GM23248 (cell line): ENCODE measurements at regions not wholly inside any gene's neighbourhood (a gene's known extent, or its start where the extent isn't known, plus 50 kb on each side); places are given as distances from the start of the nearest gene placed in this dataset.

Experiments
- DNase-seq: peaks from one replicate; pipeline ENCODE4 v3.0.0-alpha.2; 2015
- H2AFZ ChIP-seq: fragments of 200-600 bp; sonication (generic); 2 replicates; pipeline ENCODE4 v1.6.1; 2016; ENCODE audit warnings: antibody characterized with exemption
- H3F3A ChIP-seq: fragments of 200-600 bp; sonication (generic); 2 replicates; pipeline ENCODE4 v1.6.1; 2016; ENCODE audit warnings: mild to moderate bottlenecking, antibody characterized with exemption, mixed run types; ENCODE audit not compliant: insufficient read depth
- H3K27ac ChIP-seq: fragments of 200-600 bp; sonication (generic); 2 replicates; pipeline ENCODE4 v1.5.1; 2016; ENCODE audit warnings: mild to moderate bottlenecking
- H3K27me3 ChIP-seq: fragments of 200-600 bp; sonication (generic); replicated peaks from 2 replicates; pipeline ENCODE4 v1.6.1; 2016; ENCODE audit warnings: mild to moderate bottlenecking; ENCODE audit not compliant: insufficient read depth
- H3K36me3 ChIP-seq: fragments of 200-600 bp; sonication (generic); 2 replicates; pipeline ENCODE4 v1.6.1; 2016; ENCODE audit warnings: low read depth, mild to moderate bottlenecking
- H3K4me1 ChIP-seq: fragments of 200-600 bp; sonication (generic); 2 replicates; pipeline ENCODE4 v1.6.1; 2016; ENCODE audit warnings: mild to moderate bottlenecking; ENCODE audit not compliant: insufficient read depth
- H3K4me2 ChIP-seq: fragments of 200-600 bp; sonication (generic); one replicate; pipeline ENCODE4 v1.6.1; 2016; ENCODE audit warnings: mild to moderate bottlenecking; ENCODE audit not compliant: unreplicated experiment
- H3K4me3 ChIP-seq: fragments of 200-600 bp; sonication (generic); 2 replicates; pipeline ENCODE4 v1.5.1; 2016; ENCODE audit warnings: mild to moderate bottlenecking
- H3K79me2 ChIP-seq: fragments of 200-600 bp; sonication (generic); 2 replicates; pipeline ENCODE4 v1.6.1; 2016; ENCODE audit warnings: mild to moderate bottlenecking; ENCODE audit not compliant: insufficient read depth
- H3K9ac ChIP-seq: fragments of 200-600 bp; sonication (generic); 2 replicates; pipeline ENCODE4 v1.6.1; 2016; ENCODE audit warnings: mild to moderate bottlenecking
- H3K9me2 ChIP-seq: fragments of 200-600 bp; sonication (generic); 2 replicates; pipeline ENCODE4 v1.6.1; 2016; ENCODE audit warnings: mixed run types, mild to moderate bottlenecking, moderate library complexity; ENCODE audit not compliant: insufficient read depth
- H3K9me3 ChIP-seq: fragments of 200-600 bp; sonication (generic); one replicate; pipeline ENCODE4 v1.6.1; 2017; ENCODE audit warnings: low read depth
- H4K20me1 ChIP-seq: fragments of 200-600 bp; sonication (generic); 2 replicates; pipeline ENCODE4 v1.6.0; 2016; ENCODE audit not compliant: insufficient read depth
- EZH2 ChIP-seq: fragments of 200-600 bp; sonication (generic); IDR thresholded peaks from 2 replicates; pipeline ENCODE4 v1.6.1; 2018; ENCODE audit warnings: antibody characterized with exemption, mild to moderate bottlenecking; ENCODE audit not compliant: insufficient read depth, poor library complexity, severe bottlenecking
- EZH2phosphoT487 ChIP-seq: fragments of 200-600 bp; sonication (generic); IDR thresholded peaks from 2 replicates; pipeline ENCODE4 v1.6.1; 2018; ENCODE audit warnings: antibody characterized with exemption, moderate library complexity, mild to moderate bottlenecking, low read depth; ENCODE audit not compliant: insufficient read depth
- WGBS, 2 experiments: methylation state at CpG; one replicate each; pipeline ENCODE4 v1.1.6; 2015 to 2017; ENCODE audit warnings: low lambda C conversion rate in 2 of 2, low coverage in 1 of 2; ENCODE audit errors: missing lambda C conversion rate in 2 of 2; 5-methylcytosine and 5-hydroxymethylcytosine counted together
- in situ Hi-C: fragments of 300-500 bp; cut with MboI; formaldehyde crosslinking; loops from 2 replicates; pipeline ENCODE4 v1.15.0; 2020

DNA sequence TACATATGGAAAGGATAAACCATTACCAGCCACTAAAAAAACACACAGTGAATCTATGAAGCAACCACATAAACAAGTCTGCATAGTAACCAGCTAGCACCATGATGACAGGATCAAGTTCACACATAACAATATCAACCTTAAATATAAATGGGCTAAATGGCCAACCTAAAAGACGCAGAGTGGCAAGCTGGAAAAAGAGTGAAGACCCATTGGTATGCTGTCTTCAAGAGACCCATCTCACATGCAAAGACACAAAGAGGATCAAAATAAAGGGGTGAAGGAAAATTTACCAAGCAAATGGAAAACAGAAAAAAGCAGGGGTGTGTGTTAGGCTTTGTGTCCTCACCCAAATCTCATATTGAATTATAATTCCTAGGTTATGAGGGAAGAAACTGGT is 909.2 kb downstream of the EPHA7 start:
- Histone ChIP-seq H3K79me2 (no peaks in the 10 kb centered on the region), H3K4me2 (no peak overlapping the region), H3K4me1 (no peaks in the 10 kb centered on the region), H3K27me3 (no peaks in the 10 kb centered on the region), H3K9me2 (no peaks in the 10 kb centered on the region), H3K27ac (no peak overlapping the region), H3F3A (no peaks in the 10 kb centered on the region), H3K9ac (no peak overlapping the region), H3K9me3 (no peaks in the 10 kb centered on the region), H4K20me1 (no peaks in the 10 kb centered on the region), H3K36me3 (no peaks in the 10 kb centered on the region), H3K4me3 (no peak overlapping the region), H2AFZ (no peak overlapping the region)
- 47 to 53% methylated on average over 1 of the region's 1 CpG for WGBS, 2 experiments
- DNase-seq = no peak
- in situ Hi-C loops = no loop called here
- TF ChIP-seq EZH2phosphoT487 (no peak), EZH2 (no peak)

GRCh38 chr6:92507552-92507951 is 911.8 kb downstream of the EPHA7 start:
- WGBS, 2 experiments = 9 to 11% methylated on average over 3 of the region's 3 CpGs
- H3K9ac ChIP-seq = no peak overlapping the region
- H3K4me1 ChIP-seq = no peaks in the 10 kb centered on the region
- no peak overlapping the region for H3K4me2 ChIP-seq
- DNase-seq = no peak
- H3K27ac ChIP-seq = no peak overlapping the region
- no peaks in the 10 kb centered on the region for H3K27me3 ChIP-seq
- H3K9me2 ChIP-seq = no peaks in the 10 kb centered on the region
- in situ Hi-C loops = no loop called here
- no peak overlapping the region for H2AFZ ChIP-seq
- no peaks in the 10 kb centered on the region for H3F3A ChIP-seq
- H4K20me1 ChIP-seq = no peaks in the 10 kb centered on the region
- no peaks in the 10 kb centered on the region for H3K9me3 ChIP-seq
- H3K36me3 ChIP-seq = no peaks in the 10 kb centered on the region
- H3K79me2 ChIP-seq = no peaks in the 10 kb centered on the region
- TF ChIP-seq EZH2phosphoT487 (no peak), EZH2 (no peak)
- no peak overlapping the region for H3K4me3 ChIP-seq

- Histone ChIP-seq H4K20me1 (no peaks in the 10 kb centered on the region), H3K79me2 (no peaks in the 10 kb centered on the region), H3K4me2 (no peak overlapping the region), H3K9me3 (peaks cover 5% of the 10 kb centered on the region), H3K27me3 (no peaks in the 10 kb centered on the region), H3F3A (no peaks in the 10 kb centered on the region), H3K9me2 (no peaks in the 10 kb centered on the region), H3K4me3 (no peak overlapping the region), H3K27ac (no peak overlapping the region), H3K36me3 (no peaks in the 10 kb centered on the region), H2AFZ (no peak overlapping the region), H3K4me1 (no peaks in the 10 kb centered on the region), H3K9ac (no peak overlapping the region)
- no peak for DNase-seq
- no peak for TF ChIP-seq EZH2
- no peak for TF ChIP-seq EZH2phosphoT487
- in situ Hi-C loops = no loop called here
Observed at GRCh38 chr6:92504509-92504908, 914.9 kb downstream of the EPHA7 start.

GRCh38 chr6:92497281-92497680 is 922.1 kb downstream of the EPHA7 start:
- Histone ChIP-seq H3F3A (no peaks in the 10 kb centered on the region), H3K27me3 (no peaks in the 10 kb centered on the region), H3K79me2 (no peaks in the 10 kb centered on the region), H3K4me2 (no peak overlapping the region), H3K27ac (no peak overlapping the region), H3K4me1 (no peaks in the 10 kb centered on the region), H3K36me3 (no peaks in the 10 kb centered on the region), H3K9ac (no peak overlapping the region), H3K9me2 (no peaks in the 10 kb centered on the region), H4K20me1 (no peaks in the 10 kb centered on the region), H2AFZ (no peak overlapping the region), H3K4me3 (no peak overlapping the region), H3K9me3 (peaks cover 5% of the 10 kb centered on the region)
- no peak for TF ChIP-seq EZH2
- TF ChIP-seq EZH2phosphoT487 = no peak
- WGBS, 2 experiments = 12 to 14% methylated on average over 2 of the region's 2 CpGs
- no peak for DNase-seq
- in situ Hi-C loops = no loop called here

DNA sequence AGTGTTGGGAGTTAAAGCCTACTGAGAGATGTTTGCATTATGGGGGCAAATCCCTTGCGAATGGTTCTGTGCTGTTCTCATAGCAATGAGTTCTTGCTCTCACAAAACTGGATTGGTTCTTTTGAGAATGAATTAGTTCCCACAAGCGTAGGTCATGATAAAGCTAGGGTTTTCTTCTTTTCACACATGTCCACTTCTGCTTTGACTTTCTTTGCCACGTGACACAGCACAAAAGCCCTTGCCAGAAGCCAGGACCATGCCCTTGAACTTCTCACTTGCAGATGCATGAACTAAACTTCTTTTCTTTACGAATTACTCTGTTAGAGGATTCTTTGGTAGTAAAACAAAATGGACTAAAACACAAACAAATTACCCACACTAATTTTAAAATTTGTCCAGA is 922.8 kb downstream of the EPHA7 start:
- Histone ChIP-seq H3K4me3 (no peak overlapping the region), H3K4me1 (no peaks in the 10 kb centered on the region), H3K4me2 (no peak overlapping the region), H4K20me1 (no peaks in the 10 kb centered on the region), H2AFZ (no peak overlapping the region), H3K27ac (no peak overlapping the region), H3F3A (no peaks in the 10 kb centered on the region), H3K79me2 (no peaks in the 10 kb centered on the region), H3K9ac (no peak overlapping the region), H3K27me3 (no peaks in the 10 kb centered on the region), H3K9me2 (no peaks in the 10 kb centered on the region), H3K9me3 (peaks cover 5% of the 10 kb centered on the region), H3K36me3 (no peaks in the 10 kb centered on the region)
- WGBS, 2 experiments = 7 to 14% methylated on average over 4 of the region's 4 CpGs
- no peak for DNase-seq
- no peak for TF ChIP-seq EZH2
- no peak for TF ChIP-seq EZH2phosphoT487
- in situ Hi-C loops = no loop called here
